HG03432 (cell line): ENCODE measurements at regions not wholly inside any gene's neighbourhood (a gene's known extent, or its start where the extent isn't known, plus 50 kb on each side); places are given as distances from the start of the nearest gene placed in this dataset.

Source experiments
- ATAC-seq: cut with Tn5 transposase; IDR thresholded peaks from one replicate; pipeline ENCODE4 v1.9.1; 2021; ENCODE audit warnings: mild to moderate bottlenecking, moderate library complexity; ENCODE audit not compliant: unreplicated experiment

DNA sequence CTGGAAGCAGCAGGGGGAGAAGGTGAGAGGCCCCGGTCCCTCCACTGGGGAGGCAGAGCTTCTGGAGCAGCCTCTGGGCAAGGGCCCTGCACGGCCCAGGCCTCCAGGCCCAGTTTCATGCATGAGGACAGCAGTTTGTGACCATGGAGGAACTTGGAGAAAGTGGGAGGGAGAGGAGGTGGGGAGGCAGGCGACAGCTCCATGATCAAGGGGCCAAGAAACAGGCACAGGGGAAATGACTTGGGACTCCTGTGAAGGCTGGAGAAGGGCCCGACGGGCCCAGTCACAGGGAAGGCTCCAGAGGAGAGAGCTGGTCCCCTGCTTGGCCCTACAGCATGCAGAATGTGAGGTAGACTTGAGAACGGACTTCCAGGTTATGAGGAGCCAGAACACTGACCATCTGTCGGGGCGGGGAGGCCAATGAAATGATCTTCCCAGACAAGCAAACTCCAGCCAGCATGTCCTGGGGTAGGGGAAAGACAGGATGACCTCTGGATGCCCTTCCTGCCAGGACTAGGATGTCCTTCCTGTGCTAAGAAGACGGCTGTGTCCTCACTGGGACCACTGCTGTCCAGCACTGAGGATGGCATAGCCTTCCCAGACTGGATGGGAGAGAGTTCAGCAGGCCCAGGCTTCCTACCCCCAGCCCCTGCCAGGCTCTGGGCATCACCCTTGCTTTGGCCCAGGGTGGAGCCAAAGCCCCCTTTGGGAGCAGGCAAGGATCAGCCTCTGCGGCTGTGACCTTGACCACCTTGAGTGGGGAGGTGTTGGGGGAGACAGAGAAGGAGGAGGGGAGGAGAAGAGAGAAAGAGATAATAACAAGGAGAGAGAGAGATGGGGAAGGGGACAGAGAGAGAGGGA lies 548.2 kb downstream of the PTPRU start:
- no peak for ATAC-seq

DNA sequence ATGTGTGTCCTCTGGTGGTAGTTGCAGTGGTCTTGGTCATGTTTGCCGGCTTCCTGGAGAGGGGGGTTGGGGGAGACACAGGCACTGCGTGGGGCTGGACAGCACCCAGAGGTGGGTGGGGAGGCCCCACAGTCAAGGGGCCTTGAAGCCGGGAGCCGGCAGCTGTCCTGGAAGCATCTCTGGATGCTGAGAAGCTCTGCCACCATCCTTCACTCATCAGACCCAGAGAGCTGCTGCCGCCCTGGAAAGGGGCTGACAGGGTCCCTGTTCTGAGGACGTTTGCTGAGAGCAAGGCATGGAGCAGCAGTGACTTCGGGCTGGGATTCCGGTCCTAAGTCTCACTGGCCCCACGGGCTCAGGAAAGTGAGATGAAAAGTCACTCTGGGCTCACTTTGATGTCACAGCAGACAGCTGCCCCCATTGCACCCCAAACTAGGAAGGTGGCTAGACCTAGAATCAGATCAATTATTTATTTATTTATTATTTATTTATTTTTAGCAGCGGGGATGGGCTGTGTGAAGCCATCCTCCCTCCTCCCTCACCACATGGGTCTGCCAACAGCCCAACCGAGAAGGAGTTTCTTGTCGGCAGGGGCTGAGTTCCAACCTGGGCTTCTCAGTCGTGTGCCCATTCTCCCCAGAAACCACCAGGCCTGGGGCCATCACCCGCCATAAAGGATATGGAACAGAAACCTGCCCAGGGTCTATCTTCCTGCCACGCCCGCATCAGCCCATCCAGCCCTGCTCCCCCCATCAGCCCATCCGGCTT lies 547.4 kb downstream of the PTPRU start:
- no peak for ATAC-seq

DNA sequence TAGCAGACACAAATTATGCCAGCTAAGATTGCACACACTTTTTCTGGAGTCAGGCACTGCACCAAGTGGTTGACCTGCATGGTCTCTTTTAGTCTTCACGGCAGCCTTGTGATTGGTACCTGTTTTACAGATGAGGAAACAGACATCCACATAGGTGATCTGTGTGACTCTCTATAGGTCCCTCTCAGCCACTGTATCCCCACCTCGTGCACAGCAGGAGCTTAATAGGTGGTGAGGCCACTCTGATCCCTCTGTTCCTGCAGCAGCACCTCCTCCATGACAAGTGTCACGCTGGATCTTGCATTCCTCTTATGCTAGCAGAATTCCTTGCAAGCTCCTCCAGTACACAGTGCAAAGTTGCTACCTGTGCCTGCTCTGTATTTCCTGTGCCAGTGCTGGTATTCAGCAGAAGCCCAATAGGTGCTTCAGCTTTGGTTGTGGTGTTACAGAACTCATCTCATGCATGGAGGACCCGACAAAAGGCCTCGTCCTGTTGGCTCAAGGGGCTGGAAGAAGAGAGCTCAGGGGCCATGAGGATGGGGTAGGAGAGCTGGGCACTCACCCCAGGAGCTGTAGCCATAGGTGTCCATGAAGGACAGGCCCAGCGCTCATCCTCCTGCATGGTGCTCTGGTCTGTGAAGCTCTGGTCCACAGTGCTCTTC lies 546.7 kb downstream of the PTPRU start:
- no peak for ATAC-seq

DNA sequence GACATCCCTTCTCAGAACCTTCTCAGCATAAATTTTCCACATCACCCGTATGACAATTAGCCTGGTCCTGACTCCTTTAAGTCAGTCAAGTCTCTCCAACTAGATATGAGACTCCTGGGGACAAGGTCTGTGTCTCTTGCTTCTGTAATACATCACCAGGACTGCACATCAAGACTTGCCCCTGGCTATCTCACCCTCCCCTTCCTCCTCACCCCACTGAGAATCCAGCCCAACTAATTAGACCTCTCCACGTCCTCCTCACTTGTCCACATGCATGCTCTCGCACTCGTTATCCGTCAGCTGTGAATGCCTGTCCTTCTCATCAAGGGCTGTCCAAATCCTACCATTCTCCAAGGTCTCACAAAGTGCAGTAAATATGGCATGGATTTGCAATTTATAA lies 542.8 kb downstream of the PTPRU start:
- ATAC-seq = no peak

DNA sequence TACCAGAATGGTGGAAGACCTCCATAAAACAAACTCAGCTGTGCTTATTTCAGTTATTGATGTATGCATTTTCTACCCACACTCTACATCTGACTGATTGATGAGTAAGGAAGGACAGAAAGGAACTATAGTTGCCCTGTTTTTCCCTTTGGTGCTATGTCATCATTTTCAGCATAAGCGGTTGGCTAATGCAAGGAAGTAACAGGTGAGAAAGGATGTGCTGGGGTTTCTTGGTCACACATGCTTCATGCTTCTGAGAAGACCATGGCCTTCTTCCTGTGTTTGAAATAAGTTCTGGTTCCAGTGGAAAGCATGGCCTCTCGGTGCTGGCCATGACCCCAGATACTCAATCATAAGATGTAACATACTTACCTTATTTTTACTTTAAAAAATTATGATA lies 541.2 kb downstream of the PTPRU start:
- no peak for ATAC-seq

DNA sequence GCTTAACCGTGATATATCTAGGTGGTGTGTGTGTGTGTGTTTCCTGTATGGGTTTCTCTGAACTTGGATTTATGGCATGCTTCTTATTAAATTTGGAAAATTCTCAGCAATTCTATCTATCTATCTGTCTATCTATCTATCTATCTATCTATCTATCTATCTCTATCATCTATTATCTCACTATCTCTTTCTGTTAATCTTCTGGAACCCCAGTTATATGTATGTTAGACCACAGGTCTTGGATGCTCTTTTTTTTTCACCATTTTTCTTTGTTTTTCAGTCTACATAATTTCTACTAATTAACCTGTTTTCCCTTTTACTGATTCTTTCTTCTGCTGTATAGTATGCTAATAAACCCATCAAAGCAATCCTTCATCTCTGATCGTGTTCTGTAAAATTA lies 538.0 kb downstream of the PTPRU start:
- ATAC-seq = no peak

DNA sequence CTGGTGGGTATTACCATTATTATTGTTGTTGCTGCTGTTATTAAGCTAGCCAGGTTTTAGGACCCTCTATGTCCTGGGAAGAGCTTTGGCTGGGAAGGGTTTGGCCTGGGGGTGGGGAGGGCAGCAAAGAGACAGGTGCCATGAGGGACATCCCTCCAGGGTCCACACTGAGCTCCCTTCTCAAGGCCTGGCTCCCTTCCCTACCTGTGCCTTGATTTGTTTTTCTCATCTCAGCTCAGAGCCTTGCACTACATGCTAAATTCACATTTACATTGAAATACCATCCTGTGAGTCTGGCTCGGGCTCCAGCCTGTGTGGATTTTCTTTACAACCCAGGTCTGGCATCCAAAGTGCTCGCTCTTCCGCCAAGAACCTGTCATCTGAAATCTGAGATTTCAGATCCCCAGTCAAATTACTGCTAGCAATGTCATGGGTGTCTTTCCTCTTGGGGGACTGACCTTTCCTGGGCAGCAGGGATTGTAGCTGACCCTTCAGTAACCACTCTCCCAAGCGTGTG lies 536.3 kb downstream of the PTPRU start:
- ATAC-seq = no peak

DNA sequence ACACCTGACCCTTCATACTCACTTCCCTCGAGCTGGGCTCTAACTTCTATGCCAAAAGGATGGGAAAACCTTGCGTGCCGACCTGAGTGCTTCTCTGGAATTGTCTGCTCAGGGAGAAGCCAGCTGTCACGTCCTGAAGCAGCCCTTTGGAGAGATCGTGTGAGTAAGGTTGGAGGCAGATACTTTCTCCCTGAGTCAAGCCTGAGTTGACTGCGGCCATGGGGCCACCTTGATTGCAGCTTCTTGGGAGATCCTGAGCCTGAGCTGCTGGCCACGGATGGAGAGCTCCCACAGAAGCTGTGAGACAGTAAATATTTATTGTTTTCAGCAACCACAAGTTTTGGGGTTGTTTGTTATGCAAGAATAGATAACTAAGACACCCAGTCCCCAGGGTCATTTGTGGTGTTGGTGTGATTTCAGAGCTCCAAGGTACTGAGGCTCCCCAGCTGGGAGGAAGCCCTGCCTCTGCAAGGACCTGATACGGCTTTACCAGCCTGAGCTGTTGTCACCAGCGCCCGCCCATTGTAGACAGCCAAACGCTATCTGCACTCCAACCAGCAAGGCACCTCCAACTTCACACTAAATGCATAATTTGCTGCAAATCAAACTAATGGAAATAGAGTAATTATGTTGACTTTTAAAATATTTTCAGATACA lies 531.6 kb downstream of the PTPRU start:
- no peak for ATAC-seq

DNA sequence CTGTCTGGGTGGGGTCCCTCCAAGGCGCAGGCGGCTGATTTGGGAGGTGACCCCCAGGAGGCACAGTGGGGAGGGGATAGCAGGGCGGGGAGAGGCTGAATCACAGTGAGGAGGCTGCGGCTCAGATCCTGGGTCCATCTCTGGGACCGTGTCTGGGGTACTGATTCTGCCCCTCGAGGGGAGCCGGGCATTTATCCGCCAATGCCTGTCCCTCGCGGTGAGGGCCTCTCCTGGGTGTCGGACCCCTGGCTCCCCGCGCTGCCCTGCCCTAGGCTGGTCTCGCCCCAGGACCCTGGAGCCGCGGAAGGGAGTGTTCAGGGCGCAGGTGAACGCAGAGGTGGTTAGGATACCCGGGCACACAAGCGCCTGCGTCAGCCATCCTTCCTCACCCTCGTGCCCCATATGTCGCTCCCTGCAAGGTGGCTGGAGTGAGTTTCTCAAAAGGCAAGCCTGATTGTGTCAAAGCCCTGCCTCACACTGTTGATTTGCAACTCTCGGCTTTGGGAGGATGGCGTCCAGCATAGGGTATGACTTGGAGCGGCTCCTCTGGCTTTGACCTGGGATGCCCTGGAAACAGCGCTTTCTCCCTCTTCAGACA lies 530.9 kb downstream of the PTPRU start:
- ATAC-seq = no peak

DNA sequence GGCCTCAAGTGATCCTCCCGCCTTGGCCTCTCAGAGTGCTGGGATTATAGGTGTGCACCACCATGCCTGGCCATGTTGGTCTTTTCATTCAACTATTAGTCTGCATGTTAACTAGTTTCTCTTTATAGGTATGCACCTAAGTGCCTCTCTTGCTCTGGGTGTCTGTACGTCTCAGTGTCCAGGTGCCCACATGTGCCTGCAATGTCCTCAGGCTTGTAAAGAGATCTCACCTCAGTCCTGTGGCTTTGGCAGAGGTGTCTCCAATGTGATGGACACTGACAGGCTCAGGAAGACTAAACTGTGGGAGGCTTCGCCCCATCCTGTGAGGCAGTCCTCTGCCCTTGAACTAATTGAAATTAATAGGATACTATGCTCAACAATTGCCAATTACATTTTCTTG lies 526.3 kb downstream of the PTPRU start:
- ATAC-seq = no peak

DNA sequence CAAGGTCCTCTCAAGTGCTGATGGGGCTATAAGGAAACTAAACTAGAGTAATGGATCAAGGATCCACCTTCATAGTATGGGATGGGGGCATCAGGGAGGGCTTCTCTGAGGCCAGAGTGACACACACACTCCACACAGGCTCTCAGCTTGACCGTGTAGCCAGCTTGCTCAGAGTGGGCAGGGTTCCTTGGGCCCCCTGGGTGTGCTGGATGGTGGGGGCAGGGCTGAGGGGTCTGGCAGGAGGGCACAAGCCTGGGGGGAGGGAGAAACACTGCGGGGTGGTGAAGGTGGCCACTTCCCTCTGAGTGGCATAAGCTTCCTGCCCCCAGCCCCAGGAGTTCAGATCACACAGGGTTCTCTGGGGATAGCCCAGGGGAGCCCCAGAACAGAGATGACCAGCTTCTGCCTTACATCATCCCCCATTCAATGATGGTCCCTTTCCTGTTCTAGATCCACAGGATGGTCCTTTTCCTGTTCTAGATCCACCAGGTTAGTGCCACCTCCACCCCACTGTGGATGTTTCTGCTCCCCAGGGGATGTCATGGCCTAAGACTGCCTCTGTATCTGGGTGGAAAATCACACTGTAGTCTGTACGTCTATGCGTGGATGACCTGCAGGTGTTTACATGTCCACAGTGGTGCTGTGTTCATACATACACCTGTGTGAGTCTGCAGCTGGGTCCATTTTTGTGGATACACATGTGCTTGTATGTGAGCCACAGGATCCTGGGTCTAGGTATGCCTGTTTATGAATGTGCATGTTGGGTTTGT lies 525.0 kb downstream of the PTPRU start:
- ATAC-seq = no peak

DNA sequence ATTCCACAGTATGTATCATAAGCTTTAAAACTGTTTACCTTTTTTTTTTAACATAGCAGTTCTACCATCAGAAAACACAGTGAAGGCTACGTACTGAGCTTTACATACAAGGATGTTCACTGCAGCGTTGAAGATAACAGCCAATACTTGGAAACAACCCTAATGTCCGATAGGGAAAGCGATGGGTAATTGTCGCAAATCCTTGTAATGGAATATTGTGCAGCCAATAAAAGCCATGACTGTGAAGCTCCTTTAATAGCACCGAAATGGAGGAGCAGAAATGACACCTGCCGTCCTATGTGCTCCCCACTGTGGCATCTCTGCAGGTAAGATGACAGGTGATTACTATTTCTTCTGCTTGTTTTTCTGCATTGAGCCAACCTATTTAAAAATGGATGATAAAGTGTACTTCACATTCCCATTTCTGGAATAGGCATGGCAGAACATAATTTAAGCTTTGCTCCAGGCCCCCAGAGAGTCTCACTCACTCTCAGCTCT lies 523.8 kb downstream of the PTPRU start:
- ATAC-seq = no peak

DNA sequence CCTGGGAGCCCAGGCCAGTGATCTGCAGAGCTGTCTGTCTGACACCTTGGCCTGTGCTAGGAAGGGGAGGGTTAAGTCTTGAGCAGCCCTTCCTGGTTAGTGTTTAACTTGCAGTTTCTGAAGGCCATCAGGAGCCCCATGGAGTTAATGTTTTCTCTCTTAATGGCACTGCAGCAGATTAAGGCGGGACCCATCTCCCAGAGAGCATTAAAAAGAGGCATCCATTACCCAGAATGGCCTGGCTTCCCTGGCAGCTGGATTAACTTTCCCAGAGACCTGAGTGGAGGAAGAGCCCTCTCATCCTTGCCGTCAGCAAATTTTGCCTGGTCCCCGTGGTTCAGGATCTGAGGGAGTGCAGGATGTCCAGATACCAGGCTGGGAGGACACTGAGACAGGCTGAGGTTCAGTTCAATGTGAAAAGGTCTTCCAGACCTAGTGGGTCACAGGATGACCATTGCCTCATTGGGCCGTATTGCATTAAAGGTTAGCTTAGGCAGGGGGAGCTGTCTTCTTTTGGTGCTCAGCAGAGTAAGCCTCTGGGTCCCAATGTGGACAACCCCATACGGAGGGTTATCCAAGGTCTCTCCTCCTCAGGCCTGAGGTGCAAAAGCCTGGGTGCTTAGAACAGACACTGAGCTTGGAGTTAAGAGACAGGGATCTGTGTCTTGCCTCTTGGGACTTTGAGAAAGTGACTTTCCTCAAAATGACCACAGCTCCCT lies 522.6 kb downstream of the PTPRU start:
- no peak for ATAC-seq

DNA sequence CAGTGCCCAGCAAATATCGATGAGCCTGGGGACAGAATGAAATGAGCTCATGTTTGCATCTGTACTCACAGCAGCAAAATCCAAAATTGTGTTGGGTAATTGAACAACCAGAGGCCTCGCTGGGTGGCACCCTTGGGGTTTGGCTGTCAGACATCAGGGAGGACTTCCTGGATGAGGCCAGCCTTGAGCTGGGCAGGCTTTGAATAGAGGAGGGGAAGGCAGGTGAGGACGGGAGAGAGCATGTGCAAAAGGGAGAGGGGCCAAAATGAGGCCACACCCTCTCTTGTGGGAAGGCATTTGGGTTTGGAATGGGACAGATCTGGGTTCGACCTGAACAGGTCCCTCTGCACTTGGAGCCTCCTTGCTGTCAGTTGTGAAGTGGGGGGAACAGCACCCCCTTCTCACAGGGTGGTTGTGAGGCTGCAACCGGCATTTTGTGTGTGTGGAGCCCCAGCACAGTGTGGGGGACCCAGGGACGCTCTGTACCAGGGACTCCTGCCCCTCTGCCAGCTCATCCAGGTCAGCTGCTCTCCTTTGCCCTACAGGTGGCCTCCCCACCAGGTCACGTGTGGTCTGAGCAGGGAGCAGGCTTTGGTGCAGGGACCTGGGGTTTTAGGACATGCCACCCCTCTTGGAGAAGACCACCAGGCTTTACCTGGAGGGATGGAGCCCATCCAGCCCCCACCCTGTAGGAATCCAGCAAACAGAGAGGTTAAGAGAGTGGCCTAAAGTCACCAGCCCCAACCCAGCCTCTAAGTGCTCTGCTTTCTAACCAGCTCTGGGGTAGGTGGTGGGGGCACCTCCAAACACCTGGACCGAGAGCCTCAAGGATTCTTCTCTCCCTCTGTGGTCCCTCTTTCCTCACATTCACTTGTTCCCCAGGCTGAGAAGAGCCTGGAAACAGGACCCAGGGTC lies 521.8 kb downstream of the PTPRU start:
- ATAC-seq = no peak

DNA sequence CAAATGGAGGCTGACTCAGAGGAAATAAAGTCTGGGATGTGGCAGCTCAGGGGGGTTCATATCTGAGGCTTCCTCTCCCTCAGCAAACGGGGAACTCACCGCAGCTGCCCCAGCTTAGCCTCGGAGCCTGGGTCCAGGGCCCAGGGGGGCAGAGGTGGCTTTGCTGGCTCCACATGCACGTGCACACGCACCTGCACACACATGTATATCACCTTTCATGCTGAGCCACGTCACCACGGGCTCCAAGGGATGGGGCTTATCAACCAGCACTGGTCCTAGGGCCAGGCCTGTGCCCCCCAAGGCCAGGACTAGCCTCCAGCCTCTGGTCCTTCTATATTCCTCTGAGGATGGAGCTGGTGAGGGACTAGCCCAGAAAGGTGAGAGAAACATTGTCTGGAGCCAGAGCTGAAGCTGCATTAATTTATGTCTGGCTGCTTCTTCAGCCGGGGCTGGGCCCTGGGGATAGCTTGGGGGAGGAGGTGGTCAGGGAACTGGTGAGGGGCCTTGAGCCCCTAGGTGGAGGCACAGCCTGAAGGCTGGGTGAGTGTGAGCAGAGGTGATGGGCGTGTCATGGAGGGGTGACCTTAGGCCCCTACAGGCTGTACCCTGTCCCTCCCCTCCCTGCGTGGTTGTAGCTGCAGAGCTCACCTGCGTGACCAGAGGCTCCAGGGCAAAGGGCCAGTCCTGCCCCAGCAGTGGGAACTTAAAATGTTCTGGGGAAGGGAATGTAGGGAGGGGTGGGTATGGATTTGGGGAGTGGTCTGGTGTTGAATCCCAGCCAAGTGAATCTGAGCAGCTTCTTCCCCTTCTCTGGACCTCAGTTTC lies 520.8 kb downstream of the PTPRU start:
- no peak for ATAC-seq

DNA sequence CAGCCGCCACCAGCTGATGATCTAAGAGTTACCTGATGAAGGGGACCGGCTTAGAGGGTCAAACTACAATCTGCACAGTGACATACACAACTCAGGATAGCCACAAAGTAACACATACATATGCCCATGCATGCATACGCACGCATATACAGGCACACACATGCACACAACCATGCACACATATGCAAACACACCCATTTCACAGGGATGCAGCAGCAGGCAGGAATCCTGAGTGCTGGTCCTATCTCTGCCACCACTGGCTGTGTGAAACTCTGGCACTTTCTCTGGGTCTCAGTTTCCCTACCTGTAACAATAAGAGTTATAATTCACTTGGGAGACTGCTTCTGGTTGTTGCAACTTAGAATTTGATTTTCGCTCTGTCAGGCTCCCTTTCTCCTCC lies 520.2 kb downstream of the PTPRU start:
- no peak for ATAC-seq

DNA sequence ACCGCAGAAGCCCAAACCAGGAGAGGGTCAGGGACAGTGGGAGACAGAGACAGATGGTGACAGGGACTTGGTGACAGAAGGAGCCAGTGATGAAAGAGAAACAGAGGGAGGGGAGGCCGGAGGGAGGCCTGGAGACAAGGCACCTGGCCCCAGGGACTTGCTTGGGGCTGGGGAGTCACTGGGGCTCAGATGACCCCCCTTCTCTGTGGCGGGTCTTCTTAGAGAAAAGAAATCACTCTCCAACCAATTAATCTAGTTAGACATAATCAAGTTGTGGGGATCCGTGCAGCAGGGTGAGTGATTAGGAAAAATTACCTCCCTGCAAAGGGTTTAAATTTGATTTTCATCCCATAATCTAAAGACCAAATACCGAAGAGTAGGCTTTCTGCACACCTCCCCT lies 519.8 kb downstream of the PTPRU start:
- no peak for ATAC-seq
